Epithelial cell of esophagus (primary cell): ENCODE measurements at regions not wholly inside any gene's neighbourhood (a gene's known extent, or its start where the extent isn't known, plus 50 kb on each side); places are given as distances from the start of the nearest gene placed in this dataset.

Source experiments
- DNase-seq: peaks from one replicate; pipeline ENCODE4 v3.0.0; 2010; ENCODE audit warnings: low read depth
- H3K4me3 ChIP-seq: 2 replicates; pipeline ENCODE4 v1.5.1; 2011; ENCODE audit warnings: mild to moderate bottlenecking, low read length, control low read depth
- TF ChIP-seq, protein P1 (sequence below): IDR thresholded peaks from 2 replicates; pipeline ENCODE4 v1.5.1; 2011; ENCODE audit warnings: low read depth, mild to moderate bottlenecking, low read length, control low read depth, inconsistent platforms; ENCODE audit not compliant: insufficient read depth; ENCODE audit errors: missing control alignments

DNA sequence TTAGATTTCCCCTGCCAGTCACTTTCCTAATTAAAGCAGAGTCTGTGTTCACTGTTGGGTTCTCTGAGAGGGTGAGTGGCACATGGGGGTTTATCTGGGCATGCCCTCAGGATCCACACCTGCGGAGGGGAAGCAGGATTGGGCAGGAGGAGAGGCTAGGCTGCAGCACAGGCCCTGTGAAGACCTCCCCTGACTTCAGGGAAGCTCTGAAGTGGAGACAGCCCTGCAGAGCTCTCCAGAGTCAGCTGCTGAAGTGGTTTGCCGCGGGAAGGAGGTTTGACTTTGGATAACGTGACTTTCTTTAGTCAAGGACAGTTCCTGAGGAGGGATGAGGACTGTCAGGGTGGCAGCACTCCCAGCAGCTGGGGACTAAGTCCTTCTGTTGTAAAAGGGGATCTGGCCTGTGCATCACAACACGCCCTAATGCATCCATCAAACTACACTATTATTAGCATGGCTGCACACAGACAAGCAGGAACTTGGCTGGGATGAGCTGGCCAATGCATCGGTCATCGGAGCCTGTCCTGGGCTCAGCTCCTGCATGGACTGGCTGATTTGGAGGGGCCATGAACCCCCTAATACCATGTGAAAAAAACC lies 50.9 kb upstream of the LEP start:
- no peak for DNase-seq
- no peak overlapping the region for H3K4me3 ChIP-seq
- TF ChIP-seq, protein P1, sequence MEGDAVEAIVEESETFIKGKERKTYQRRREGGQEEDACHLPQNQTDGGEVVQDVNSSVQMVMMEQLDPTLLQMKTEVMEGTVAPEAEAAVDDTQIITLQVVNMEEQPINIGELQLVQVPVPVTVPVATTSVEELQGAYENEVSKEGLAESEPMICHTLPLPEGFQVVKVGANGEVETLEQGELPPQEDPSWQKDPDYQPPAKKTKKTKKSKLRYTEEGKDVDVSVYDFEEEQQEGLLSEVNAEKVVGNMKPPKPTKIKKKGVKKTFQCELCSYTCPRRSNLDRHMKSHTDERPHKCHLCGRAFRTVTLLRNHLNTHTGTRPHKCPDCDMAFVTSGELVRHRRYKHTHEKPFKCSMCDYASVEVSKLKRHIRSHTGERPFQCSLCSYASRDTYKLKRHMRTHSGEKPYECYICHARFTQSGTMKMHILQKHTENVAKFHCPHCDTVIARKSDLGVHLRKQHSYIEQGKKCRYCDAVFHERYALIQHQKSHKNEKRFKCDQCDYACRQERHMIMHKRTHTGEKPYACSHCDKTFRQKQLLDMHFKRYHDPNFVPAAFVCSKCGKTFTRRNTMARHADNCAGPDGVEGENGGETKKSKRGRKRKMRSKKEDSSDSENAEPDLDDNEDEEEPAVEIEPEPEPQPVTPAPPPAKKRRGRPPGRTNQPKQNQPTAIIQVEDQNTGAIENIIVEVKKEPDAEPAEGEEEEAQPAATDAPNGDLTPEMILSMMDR: no peak

DNA sequence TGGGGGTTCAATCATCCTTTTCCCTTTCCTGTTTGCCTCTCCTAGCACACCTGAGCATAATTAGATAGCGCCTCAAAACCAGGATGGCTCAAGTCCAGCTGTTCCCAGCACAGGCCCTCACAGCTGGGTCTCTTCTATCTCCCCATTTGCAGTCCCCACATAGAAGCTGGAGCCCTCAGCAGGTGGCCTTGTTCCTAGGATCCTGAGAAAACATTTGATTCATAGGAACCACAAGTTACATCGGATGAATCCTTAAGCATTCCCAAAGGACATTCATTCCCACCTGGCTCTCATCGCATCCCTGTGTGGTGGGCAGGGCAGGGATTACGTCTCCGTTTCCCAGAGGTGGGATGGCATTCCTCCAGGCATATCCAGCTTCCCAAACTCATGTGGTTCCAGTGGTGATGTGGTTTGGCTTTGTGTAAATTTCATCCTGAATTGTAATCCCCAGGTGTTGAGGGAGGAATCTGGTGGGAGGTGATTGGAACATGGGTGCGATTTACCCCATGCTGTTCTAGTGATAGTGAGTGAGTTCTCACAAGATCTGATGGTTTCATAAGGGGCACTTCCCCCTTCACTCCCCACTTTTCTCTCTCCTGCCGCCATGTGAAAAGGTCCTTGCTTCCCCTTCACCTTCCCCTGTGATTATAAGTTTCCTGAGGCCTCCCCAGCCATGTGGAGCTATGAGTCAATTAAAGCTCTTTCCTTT lies 49.8 kb upstream of the LEP start:
- DNase-seq: no peak
- TF ChIP-seq, protein P1: no peak
- H3K4me3 ChIP-seq: no peak overlapping the region
